Fibroblast of skin of abdomen (primary cell): ENCODE measurements at regions not wholly inside any gene's neighbourhood (a gene's known extent, or its start where the extent isn't known, plus 50 kb on each side); places are given as distances from the start of the nearest gene placed in this dataset.
"Not testable (repeated sequence)": the region's sequence is repeated elsewhere in the genome, so short reads cannot be mapped to it uniquely, and the experiment has no call there.

Experiments used
- DNase-seq: peaks from one replicate; pipeline ENCODE4 v3.0.0-alpha.2; 2013

- DNase-seq, result no peak
Measured at GRCh38 chr1:219347376-219347775, 173.7 kb downstream of the LYPLAL1 start.

GRCh38 chr1:219345953-219346352 is 172.3 kb downstream of the LYPLAL1 start:
- no peak for DNase-seq

GRCh38 chr1:219342836-219343235 is 169.2 kb downstream of the LYPLAL1 start:
- DNase-seq, result no peak

- DNase-seq, result peak; percentile 59
Measured at GRCh38 chr1:219340796-219341195, 167.1 kb downstream of the LYPLAL1 start.

- DNase-seq, result peak; percentile 31
Measured at GRCh38 chr1:219339466-219339865, 165.8 kb downstream of the LYPLAL1 start.

- DNase-seq, result no peak
Measured at GRCh38 chr1:219337588-219337987, 163.9 kb downstream of the LYPLAL1 start.

GRCh38 chr1:219333626-219334025 is 159.9 kb downstream of the LYPLAL1 start:
- DNase-seq, result no peak

GRCh38 chr1:219331424-219331823 is 157.7 kb downstream of the LYPLAL1 start:
- DNase-seq, result no peak

GRCh38 chr1:219330669-219331068 is 157.0 kb downstream of the LYPLAL1 start:
- DNase-seq, result no peak

GRCh38 chr1:219330001-219330400 is 156.3 kb downstream of the LYPLAL1 start:
- DNase-seq, result peak; percentile 51

GRCh38 chr1:219329578-219329977 is 155.9 kb downstream of the LYPLAL1 start:
- peak; percentile 69 for DNase-seq

GRCh38 chr1:219326843-219327242 is 153.2 kb downstream of the LYPLAL1 start:
- DNase-seq, result no peak

- no peak for DNase-seq
Measured at GRCh38 chr1:219325368-219325742, 151.7 kb downstream of the LYPLAL1 start.

GRCh38 chr1:219324629-219325367 is 151.1 kb downstream of the LYPLAL1 start:
- peak; percentile 95 for DNase-seq

- no peak for DNase-seq
Measured at GRCh38 chr1:219324171-219324570, 150.5 kb downstream of the LYPLAL1 start.

GRCh38 chr1:219323426-219323825 is 149.7 kb downstream of the LYPLAL1 start:
- DNase-seq, result no peak

- no peak for DNase-seq
Measured at GRCh38 chr1:219322766-219323165, 149.1 kb downstream of the LYPLAL1 start.

- DNase-seq, result not testable (repeated sequence)
Measured at GRCh38 chr1:219320563-219320962, 146.9 kb downstream of the LYPLAL1 start.

- no peak for DNase-seq
Measured at GRCh38 chr1:219318826-219319225, 145.1 kb downstream of the LYPLAL1 start.

GRCh38 chr1:219317762-219318353 is 144.2 kb downstream of the LYPLAL1 start:
- no peak for DNase-seq

GRCh38 chr1:219316066-219316465 is 142.4 kb downstream of the LYPLAL1 start:
- no peak for DNase-seq

- DNase-seq, result no peak
Measured at GRCh38 chr1:219313961-219314360, 140.3 kb downstream of the LYPLAL1 start.

- peak; percentile 64 for DNase-seq
Measured at GRCh38 chr1:219312967-219313366, 139.3 kb downstream of the LYPLAL1 start.

GRCh38 chr1:219310181-219310728 is 136.6 kb downstream of the LYPLAL1 start:
- DNase-seq, result no peak
